ENCODE measurements at regions not wholly inside any gene's neighbourhood (a gene's known extent, or its start where the extent isn't known, plus 50 kb on each side); places are given as distances from the start of the nearest gene placed in this dataset.

DNA sequence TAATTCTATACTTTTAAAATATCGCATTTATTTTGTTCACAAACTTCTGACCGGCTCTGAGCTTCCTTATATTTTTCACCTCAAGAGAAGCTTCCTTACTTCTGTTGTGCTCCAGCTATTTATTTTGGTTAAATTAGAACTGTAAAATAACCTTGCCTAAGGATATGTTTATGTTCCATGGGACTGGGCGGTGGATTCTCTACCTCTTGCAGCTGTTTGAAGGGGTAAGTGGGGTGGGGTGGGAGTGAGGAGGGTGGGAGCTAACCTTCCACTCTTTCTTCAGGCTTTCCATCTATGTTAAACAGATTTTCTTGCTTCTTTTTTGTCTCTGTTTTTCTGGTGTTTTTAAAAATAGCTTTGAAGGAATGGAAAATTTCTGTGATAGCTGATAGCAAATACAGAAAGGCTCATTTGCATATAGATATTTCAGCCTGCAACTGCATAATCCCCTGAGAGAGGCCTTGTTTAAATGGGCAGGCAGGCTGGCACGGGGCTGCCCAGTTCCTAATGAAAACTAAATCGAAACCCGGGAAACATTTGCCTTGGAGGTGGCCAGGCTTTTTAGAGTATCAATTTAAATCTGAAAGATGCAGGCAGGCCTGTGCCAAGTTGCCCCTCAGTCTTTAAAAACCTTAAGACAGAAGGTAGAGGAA, 122.1 kb upstream of the DMAC1 start:
- no peak for TF ChIP-seq ZNF274 (IDR thresholded peaks at IDR 0.05; ENCODE audit: low read depth, low read length)
- no peak for TF ChIP-seq YY1 (IDR thresholded peaks at IDR 0.05; ENCODE audit: insufficient read depth, insufficient read length)
